Midbrain (tissue), 1 donor: ENCODE measurements at regions not wholly inside any gene's neighbourhood (a gene's known extent, or its start where the extent isn't known, plus 50 kb on each side); places are given as distances from the start of the nearest gene placed in this dataset.
"Not testable (repeated sequence)": the region's sequence is repeated elsewhere in the genome, so short reads cannot be mapped to it uniquely, and the experiment has no call there.

Experiments used
- DNase-seq: peaks from one replicate; lab custom pipeline; 2025; lab: John Stamatoyannopoulos, UW

DNA sequence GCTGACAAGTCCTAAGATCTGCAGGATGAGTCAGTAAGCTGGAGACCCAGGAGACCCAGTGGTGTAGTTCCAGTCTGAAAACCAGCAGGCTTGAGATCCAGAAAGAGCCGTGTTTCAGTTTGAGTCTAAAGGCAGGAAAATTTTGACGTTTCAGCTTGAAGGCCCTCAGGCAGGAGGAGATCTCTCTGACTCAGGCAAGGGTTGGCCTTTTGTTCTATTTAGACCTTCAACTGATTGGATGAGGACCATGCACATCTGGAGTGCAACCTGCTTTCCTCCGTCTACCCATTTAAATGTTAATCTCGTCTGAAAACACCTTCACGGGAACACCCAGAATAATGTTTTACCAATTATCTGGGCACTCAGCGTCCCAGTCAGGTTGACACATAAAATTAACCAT lies 69.5 kb downstream of the NPIPA7 start:
- not testable (repeated sequence) for DNase-seq

DNA sequence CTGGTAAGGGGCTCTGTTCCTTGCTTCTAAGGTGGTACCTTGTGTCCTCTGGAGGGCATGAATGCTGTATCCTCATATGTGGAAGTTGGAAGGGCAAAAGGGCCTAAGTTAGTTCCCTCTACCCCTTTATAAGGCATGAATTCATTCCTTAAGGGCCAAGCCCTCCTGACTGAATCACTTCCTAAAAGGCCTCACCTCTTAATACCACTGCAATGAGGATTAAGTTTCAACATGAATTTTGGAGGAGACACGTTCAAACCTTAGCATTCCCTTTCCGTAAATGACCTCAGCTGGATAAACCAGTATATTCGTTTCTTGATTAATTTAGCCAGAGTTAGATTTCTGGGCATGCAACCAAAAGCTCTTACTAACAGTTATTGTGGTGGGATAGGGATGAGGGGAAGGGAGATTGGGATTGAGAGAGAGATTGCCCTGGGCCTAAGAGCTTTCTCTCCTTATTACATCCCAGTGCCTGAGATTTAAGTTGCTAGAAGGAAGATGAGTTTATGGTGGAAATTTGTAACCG lies 70.8 kb downstream of the NPIPA7 start:
- DNase-seq: not testable (repeated sequence)

DNA sequence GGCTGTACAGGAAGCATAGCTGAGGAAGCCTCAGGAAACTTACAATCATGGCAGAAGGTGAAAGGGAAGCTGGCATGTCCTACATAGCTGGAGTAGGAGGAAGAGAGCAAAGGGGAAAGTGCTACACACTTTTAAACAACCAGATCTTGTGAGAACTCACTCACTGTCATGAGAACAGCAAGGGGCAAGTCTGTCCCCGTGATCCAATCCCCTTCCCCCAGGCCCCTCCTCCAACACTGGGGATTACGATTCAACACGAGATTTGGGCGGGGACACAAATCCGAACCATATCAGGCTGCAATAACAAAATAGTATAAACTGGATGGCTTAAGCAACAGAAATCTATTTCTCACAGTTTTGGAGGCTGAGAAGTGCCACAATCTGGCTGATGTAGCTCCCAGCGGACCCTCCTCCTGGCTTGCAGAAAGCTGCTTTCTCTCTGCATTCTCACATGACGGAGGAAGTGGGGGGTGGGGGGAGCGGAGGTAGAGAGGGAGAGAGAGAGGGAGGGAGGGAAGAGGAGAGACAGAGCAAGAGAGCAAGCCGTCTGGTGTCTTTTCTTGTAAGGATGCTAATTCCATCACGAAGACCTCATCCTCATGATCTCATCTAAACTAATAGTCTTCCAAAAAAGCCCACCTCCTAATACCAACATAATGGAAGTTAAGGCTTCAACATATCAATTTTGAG lies 72.9 kb downstream of the NPIPA7 start:
- not testable (repeated sequence) for DNase-seq

DNA sequence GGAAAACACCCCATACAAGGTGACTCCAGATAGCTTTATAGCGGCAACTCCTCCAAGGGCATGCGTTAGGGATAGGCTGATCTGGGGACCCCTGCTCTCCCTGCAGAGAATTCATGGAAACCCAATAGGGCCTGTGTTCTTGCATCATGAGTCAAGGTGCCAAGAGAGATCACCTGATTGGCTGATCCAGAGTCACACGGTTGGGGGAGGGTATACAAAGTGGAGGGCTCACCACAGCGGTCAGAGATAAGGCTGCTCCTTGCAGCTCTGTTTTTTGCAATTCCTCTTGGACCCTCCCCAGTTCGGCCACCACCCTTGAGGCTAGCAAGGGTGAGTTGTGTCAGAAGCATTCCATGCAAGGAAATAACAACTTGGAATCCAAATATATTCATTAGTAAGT lies 79.6 kb downstream of the NPIPA7 start:
- DNase-seq: not testable (repeated sequence)

DNA sequence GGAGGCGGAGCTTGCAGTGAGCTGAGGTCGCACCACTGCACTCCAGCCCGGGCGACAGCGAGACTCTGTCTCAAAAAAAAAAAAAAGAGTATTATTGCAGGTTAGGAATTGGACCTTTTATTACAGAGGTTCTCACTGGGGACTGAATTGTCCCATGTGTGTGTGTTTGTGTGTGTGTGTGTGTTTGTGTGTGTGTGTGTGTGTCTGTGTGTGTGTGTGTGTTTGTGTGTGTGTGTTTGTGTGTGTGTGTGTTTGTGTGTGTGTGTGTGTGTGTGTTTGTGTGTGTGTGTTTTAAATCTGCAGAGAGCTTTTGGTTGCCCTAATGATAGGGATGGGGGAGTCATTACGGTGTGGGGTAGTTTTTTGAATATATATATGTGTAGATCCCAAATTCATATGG lies 84.9 kb downstream of the NPIPA7 start:
- not testable (repeated sequence) for DNase-seq

DNA sequence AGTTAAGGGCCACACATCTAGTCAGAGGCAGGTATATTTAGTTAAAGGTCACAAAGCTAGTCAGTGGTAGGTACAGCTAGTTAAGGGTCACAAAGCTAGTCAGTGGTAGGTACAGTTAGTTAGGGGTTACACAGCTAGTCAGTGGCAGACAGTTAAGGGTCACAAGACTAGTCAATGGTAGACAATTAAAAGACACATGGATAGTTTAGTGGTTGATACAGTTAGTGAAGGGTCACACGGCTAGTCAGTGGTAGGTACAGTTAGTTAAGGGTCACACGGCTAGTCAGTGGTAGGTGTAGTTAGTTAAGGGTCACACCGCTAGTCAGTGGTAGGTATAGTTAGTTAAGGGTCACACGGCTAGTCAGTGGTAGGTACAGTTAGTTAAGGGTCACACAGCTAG lies 110.0 kb downstream of the NPIPA7 start:
- DNase-seq: not testable (repeated sequence)

DNA sequence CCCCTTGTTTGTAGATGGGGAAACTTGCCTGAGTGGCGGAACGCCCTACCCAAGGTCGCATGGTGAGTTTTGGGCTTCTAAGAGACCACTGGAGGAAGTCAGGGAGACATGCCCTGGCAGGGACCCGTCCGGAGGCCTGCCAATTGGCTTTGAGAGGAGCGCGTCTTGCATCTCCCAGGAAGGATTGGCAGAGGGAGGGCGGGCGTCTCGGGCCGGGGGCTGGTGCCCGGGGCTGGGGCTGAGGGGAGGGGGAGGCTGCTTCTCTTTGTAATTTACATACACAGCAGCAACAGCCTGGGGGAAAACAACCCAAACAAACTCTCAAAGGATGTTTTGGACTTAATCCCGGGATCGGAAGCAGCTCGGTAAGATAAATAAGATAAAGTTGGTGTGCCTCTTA lies 110.5 kb downstream of the NPIPA7 start:
- DNase-seq: not testable (repeated sequence)

DNA sequence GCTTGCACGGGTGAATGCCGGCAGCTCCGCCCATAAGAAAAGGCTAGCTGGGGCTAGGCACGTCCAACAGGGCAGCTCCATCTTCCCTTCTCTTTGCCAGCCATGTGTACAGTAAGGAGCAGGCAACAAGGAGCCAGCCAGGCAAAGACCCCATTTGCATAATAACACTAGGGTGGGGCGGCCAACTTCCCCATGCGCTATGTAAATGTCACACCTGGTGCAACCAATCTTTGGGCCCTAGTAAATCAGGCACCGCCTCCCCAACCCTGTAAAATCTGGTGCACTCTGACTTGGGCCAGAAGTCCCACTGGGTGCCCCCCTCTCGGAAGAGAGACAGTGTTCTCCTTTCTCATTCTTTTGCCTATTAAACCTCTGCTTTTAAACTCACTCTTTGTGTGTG lies 115.2 kb downstream of the NPIPA7 start:
- DNase-seq: not testable (repeated sequence)

DNA sequence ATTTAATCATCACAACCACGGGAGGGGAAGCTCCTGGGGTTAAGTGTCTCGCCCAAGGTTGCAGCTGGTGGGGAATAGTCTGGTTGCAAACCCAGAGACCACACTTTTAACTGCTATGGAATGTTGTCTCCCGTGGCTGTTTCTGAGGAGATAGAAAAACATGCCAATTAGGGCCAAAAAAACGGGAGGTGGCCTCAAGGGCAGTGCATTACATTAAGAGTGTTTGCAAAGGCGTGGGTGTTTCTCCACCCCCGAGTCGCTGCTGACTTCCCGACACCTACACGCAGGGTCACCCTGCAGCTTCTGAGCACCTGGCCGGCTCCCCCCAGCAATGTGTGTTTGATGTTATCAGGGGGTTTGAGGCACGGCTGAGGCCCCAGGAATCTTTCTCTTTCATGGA lies 116.1 kb downstream of the NPIPA7 start:
- DNase-seq: not testable (repeated sequence)

DNA sequence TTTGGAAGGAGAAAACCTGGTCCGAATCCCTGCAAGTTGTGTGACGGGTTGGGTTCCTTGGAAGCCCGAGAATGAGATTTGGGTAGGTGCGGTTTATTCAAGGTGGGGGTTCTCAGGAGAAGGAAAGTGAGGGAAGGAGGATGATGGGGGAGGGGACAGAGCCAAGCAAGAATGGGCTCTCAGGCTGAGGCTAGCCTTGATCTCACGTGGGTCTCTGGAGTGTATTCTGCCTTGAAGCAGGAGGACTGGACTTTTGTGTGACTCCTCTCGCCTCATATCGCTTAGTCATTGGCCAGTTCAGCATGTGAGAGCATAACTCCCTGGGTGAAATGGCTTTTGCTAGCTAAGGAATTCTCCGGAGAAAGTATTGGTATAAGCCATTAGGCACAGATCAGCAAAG lies 120.9 kb downstream of the NPIPA7 start:
- not testable (repeated sequence) for DNase-seq

DNA sequence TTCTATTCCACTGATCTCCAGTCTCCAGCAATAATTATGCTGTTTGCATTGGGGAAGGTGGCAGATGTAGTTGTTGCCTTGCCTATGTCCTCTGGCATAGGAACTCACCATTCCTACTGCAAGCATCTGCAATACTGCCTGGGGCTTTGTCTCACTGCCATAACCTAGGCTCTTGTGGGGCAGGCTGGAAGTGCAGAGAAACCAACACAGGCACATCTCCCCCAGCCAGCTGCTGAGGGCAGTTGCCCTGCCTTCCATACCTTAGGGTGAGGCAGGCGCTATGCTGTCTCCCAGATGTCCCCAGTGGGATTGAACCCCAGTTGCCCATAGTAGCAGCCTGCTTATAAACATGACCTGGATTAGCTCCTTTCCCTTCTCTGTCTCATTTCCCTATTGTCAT lies 128.1 kb downstream of the NPIPA7 start:
- DNase-seq: not testable (repeated sequence)

DNA sequence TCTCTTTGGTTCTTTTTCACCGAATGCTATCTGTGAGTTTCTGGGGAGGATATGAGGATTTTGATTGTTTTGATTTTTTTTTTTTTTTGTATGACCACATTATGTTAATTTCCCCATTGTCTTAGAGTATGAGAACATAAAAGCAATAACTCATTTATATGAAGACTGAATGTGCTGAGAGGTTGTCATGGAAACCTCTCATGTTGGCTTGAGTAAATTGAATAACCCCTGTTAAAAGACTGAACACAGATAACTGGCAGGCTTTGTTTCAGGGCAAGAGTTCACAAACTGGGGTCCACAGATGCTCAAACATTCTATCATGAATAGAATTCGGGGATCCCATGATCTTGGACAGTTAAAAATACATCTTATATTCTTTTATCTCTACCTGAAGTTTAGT lies 129.4 kb downstream of the NPIPA7 start:
- not testable (repeated sequence) for DNase-seq

DNA sequence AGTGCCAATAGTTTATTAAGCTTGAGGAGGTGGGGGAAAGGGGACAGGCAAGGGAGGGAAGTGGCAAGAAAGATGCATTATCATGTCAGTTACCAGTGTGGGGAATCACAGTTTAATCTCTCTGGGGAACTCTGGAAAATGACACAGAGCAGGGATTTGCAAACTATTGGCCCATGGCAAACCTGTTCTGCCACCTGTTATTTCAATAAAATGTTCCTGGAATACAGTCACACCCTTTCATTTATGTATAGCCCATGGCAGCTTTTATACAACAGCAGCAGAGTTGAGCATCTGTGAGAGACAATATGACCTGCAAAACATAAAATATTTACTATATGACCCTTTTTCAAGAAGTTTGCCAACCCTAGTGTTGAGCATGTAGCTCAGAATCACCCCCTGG lies 140.5 kb downstream of the NPIPA7 start:
- DNase-seq: not testable (repeated sequence)

DNA sequence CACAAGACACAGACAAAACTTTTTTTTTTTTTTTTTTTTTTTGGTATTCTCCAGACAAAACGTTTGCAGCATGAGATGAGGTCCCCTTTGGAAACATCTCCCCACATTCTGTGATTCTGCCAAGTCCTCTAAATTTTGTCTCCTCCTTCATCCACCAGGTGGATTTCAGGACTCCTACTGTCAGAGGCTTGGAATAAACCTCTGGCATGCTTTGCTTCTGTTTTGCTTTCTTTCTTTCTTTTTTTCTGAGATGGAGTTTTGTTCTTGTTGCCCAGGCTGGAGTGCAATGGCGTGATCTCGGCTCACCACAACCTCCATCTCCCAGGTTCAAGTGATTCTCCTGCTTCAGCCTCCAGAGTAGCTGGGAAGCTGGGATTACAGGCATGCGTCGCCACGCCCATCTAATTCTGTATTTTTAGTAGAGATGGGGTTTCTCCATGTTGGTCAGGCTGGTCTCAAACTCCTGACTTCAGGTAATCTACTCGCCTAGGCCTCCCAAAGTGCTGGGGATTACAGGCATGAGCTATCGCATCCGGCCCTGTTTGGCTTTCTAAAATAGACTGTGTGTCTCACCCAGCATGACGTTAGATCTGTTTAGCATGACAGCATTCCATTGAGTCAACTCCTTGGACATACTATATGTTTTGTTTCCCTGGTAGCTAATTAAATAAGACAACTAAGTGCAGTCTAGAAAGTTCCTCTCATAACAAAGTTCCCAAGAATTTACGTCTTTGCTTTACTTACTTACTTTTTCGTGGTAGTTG lies 142.5 kb downstream of the NPIPA7 start:
- not testable (repeated sequence) for DNase-seq

DNA sequence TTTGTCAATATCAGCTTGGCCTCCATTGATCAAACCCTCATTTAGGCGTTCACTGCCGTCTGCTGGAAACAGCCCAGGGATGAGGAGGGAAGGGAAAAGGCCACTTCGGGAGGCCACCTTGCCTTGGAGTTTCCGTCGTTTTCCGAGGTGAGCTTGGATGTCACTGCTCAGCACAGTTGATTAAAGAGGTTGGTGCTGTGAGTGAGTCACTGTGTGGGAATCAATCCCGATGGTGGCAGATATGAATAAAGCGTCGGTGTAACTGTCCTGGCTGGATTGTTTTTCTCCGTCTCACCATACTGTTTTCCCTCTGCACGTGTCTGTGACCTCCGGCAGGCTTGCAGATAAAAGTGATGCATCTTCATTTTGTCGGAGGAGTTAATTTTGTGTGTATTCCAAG lies 148.1 kb downstream of the NPIPA7 start:
- not testable (repeated sequence) for DNase-seq

DNA sequence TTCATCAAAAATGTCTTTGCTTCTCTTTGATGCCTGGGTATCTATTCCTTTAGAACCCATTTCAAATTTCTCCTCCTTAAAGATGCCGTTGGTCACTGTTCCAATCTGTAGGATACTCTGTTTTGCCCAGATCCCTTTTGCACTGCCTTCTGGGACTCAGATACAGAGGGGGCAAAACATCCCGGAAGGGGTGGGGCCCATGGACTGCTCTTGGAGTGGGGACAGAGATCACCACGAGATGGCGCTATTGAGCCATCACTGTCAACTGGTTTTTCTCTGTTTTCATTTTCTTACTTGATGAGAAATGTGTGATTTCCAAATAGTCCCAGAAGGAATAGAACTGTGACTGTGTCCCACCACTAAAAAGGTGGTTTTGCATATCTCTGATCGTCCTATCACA lies 151.8 kb downstream of the NPIPA7 start:
- DNase-seq: not testable (repeated sequence)

DNA sequence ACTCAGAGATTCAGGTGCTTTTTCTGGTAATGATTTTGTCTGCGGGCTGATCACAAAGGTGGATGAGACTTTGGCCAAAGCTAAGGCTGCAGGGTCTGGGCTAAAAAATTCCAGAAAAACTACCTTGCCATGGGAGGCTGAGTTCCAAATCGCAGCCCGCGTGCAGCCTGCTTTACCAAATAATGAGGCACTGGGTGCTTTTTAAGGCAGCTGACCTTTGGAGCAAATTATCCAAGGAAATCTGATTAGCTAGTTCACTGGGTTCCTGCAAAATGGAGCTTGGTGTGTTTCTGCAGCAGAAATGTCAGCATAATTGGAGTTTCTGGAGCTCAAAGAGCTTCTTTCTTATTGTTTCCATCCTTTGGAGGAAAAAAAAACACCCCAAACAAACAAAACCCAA lies 156.6 kb downstream of the NPIPA7 start:
- DNase-seq: not testable (repeated sequence)

DNA sequence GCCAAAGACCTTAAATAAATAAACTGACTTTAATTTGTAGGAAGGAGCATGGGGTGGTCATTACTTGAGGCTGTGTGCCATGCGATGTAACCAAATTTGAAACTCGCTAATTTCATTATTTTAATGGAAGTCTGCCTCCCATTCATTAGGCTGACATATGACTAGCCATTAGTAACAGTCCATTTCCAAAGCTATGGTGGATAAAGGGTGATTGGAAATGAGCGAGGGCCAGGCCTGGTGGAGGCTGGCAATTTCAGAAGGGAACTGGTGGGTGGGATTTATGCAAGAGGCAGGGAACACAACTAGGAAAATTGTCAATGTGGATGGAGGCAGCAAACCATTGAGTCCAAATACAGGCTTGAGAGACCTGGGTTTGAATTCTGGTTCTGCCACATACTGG lies 157.2 kb downstream of the NPIPA7 start:
- not testable (repeated sequence) for DNase-seq

DNA sequence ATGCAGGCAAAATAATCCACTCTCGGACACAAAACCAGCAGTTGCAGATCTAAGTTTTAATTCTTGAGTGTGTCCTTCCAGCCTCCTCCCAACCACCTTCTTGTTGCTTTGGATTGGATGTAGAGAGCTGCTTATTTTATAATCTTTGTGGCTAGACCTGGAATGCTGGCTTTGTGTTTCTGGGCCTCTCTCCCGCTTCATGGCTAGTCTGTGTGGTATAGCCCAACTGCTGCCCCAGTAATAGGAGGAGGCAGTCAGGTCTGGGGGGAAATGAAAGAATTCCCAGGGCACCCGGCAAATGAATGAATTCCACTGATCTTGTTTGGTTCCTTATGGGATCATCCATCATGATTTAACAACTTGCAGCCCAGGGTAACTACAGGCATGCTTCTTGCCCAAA lies 170.8 kb downstream of the NPIPA7 start:
- not testable (repeated sequence) for DNase-seq

DNA sequence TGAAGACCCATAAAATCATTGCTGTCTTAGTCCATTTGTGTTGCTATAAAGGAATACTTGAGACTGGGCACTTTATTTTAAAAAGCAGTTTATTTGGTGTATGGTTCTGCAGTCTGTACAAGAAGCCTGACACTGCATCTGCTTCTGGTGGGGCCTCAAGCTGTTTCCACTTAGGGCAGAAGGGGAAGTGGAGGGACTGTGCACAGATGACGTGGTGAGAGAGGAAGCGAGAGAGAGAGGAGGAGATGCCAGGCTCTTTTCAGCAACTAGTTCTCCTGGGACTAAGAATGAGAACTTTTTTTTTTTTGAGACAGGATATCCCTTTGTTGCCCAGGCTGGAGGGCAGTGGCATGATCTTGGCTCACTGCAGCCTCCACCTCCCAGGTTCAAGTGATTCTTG lies 171.9 kb downstream of the NPIPA7 start:
- DNase-seq: not testable (repeated sequence)

DNA sequence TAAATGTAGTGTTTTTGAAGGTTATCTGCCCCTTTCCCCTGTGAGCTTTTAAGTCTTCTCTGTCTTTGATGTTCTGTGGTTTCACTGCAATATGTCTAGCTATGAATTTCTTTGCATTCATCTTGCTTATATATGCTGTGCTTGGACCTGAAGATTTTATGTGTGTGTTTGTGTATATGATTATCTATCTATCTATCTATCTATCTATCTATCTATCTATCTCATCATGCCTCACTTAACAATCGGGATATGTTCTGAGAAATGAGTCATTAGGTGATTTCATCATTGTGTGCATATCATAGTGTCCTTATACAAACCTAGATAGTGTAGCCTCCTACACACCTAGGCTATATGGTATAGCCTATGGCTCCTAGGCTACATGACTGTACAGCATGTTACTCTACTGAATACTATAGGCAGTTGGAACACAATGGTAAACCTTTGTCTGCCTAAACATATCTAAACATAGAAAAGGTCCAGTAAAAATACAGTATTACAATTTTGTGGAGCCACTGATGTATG lies 173.9 kb downstream of the NPIPA7 start:
- DNase-seq: not testable (repeated sequence)

DNA sequence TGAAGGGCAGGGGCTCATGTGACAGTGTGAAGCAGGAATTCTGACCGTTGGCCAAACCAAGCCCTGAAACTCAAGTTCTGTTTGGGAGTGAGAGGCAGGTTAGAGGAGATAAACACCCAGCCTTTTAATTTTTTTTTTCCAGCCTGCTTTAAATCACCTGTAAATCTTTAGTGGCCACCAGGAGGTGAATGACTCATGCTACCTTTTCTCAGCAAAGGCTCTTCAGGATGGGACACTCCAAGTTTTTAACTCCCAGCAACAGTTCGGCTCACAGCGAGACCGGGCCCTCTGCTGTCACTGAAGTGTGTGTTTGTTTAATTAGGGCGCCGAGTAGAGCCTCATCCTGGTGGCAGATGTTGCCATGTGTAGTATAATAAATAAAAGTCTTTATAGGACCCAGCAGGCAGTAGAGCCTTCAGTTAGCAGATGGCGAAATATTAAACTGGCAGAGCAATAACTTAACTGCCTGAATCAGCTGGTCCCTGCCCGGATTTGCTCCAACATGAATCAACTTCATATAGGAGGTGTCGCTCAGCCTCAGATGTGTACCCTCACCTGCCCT lies 180.3 kb downstream of the NPIPA7 start:
- DNase-seq: not testable (repeated sequence)
